ENCODE measurements at regions not wholly inside any gene's neighbourhood (a gene's known extent, or its start where the extent isn't known, plus 50 kb on each side); places are given as distances from the start of the nearest gene placed in this dataset.

- TF ChIP-seq CTCF (IDR thresholded peaks at IDR 0.05; ENCODE audit: poor library complexity, severe bottlenecking) (no peak), EZH2 (IDR thresholded peaks at IDR 0.05; ENCODE audit: borderline replicate concordance, insufficient read depth, low read length, poor library complexity, severe bottlenecking) (no peak), TAF1 (IDR thresholded peaks at IDR 0.05; ENCODE audit: low read depth) (no peak), REST (IDR thresholded peaks at IDR 0.05; ENCODE audit: borderline replicate concordance) (no peak)
These were observed 505.4 kb downstream of the ZIC1 start for GRCh38 chr3:147914532-147914931.
